Activated gamma-delta T cell treated with Interleukin-2 at 50 U/mL for 16 hours (primary cell): ENCODE measurements at regions not wholly inside any gene's neighbourhood (a gene's known extent, or its start where the extent isn't known, plus 50 kb on each side); places are given as distances from the start of the nearest gene placed in this dataset.

Source experiments
- DNase-seq: peaks from one replicate; pipeline ENCODE4 v3.0.0-alpha.2; 2020

DNA sequence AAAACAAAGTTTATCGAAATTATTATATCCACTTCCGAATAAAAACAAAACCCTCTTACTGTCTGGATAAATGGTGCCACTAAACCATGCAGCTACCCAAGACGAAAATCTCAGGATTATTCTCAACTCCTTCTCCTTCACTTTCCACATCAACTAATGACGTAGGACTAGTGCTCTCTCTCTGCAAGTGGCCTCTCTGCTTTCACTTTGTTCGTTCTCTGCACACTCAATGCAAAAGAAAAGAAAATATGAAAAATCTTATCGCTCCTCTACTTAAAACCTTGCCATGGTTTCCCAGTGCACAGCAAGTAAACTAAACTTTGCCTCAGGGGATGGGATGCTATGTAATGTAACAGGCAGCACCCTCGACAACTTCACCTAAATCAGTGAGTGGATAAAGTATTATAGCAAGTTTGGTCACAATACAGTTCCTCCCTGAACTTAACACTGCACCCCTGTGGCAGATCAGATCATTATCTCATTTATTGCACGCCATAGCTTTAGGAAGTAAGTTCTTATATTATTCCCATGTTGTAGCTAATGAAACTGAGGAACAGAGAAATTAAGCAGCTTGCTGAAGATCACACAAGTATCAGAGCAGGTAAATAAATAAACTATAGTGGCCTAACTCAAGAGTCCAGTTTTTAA lies 262.7 kb upstream of the GADL1 start:
- no peak for DNase-seq

- DNase-seq: no peak
Observed at GRCh38 chr3:31157893-31158620, 263.6 kb upstream of the GADL1 start.

- DNase-seq: no peak
Observed at GRCh38 chr3:31159331-31160039, 265.0 kb upstream of the GADL1 start.

GRCh38 chr3:31161889-31162288 lies 267.4 kb upstream of the GADL1 start:
- no peak for DNase-seq

- DNase-seq: no peak
Observed at GRCh38 chr3:31164381-31164780, 269.9 kb upstream of the GADL1 start.

- DNase-seq: no peak
Observed at GRCh38 chr3:31165399-31165860, 271.0 kb upstream of the GADL1 start.

- DNase-seq: no peak
Observed at GRCh38 chr3:31166249-31166885, 271.9 kb upstream of the GADL1 start.

- DNase-seq: no peak
Observed at GRCh38 chr3:31167666-31168065, 273.2 kb upstream of the GADL1 start.

GRCh38 chr3:31170932-31171670 lies 276.6 kb upstream of the GADL1 start:
- no peak for DNase-seq

- DNase-seq: no peak
Observed at GRCh38 chr3:31172336-31172735, 277.9 kb upstream of the GADL1 start.

GRCh38 chr3:31173118-31173718 lies 278.8 kb upstream of the GADL1 start:
- DNase-seq: no peak

- DNase-seq: no peak
Observed at GRCh38 chr3:31174079-31174478, 279.6 kb upstream of the GADL1 start.

DNA sequence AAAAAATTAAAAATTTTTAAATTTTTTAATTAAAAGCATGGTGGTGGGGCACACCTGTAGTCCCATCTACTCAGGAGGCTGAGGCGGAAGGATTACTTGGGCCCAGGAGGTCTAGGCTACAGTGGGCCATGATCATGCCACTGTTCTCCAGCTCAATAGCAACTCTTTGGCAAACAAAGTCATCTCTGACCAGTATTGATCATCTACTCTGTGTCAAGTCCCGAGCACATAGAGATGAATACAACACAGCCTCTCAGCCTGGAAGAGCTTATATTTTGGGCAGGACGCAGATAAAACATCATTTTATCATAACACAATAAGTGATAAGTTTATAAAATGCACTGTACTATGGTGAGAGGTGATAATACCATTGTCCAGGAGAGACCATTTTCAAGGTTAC lies 281.6 kb upstream of the GADL1 start:
- DNase-seq: no peak

DNA sequence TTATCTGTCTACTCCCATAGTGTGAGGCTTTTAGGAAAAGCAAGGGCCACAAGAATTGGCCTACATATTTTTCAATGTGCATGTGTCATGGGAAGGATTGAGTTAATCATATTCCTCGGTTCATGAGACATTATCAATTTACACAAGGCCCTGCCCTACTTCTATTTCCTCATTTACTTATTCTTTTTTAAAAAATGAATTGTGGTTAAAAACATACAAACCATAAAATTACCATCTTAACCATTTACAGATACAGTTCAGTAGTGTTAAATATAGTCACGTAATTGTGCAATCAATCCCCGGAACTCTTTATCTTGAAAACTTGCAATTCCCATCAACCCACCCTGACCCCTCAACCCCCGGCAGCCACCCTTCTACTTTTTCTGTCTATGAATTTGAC lies 284.0 kb upstream of the GADL1 start:
- no peak for DNase-seq

DNA sequence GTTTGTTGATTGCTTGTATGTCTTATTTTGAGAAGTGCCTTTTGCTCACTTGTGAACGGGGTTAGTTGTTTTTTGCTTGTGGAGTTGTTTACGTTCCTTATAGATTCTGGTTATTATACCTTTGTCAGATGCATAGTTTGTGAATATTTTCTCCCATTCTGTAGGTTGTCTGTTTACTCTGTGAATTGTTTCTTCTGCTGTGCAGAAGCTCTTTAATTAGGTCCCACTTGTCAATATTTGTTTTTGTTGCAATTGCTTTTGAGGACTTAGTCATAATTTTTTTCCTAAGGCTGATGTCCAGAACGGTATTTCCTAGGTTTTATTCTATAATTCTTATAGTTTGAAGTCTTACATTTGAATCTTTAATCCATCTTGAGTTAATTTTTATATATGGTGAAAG lies 285.3 kb upstream of the GADL1 start:
- no peak for DNase-seq

GRCh38 chr3:31180274-31180673 lies 285.8 kb upstream of the GADL1 start:
- no peak for DNase-seq

DNA sequence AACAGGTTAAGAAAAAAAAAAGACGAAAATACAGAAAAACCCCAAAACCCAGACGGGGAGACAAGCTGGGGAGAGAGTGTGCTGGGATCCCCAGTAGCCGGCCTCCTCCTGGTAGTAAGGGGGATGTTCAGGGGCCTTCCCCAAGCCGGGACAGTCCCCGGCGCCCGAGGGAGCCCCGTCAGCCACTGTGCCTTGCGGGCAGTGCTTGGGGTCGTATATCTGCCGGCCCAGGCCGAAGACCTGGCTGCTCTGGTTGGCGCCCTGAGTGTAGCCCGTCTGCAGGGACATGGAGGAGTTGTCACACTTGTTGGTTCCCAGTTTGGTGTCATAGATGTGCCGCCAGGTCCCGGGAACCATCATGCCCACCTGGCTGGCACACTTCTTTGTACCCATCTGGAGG lies 287.2 kb upstream of the GADL1 start:
- DNase-seq: no peak

- no peak for DNase-seq
Observed at GRCh38 chr3:31182661-31183060, 288.2 kb upstream of the GADL1 start.

DNA sequence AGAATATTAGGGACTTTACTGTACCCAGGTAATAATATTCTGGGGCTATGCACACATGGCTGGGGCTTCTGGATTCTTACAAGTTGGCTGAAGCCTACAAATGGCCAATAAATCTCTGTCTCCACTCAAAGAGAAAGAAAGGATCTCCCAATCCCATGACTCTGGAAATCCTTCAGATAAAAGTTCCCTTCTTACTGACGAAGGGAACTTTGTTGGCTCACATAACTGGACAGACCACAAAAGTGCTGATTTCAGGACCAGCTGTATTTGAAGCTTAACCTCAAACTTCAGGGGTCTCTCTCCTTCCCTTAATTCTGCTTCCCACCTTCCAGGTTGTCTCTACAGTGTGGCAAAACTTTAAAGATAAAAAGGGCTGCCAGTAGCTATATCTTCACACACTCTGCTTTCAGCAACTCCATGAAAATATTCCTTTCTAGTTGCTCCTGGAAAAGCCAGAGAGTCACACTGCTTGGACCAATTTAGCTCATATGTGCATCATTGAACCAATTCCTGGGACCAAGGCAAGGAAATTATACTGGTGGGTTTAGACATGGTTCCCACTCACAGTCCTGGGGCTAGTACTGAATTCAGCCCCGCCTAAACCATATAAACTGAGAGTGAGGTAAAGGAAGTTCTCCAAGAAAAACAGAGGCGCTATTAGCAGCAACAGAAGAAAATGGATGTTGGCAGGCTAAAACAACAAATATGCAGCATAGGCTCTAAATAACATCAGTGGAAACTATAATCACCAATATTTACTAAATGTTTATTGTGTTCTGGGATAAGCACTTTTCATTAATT lies 290.0 kb upstream of the GADL1 start:
- DNase-seq: no peak

DNA sequence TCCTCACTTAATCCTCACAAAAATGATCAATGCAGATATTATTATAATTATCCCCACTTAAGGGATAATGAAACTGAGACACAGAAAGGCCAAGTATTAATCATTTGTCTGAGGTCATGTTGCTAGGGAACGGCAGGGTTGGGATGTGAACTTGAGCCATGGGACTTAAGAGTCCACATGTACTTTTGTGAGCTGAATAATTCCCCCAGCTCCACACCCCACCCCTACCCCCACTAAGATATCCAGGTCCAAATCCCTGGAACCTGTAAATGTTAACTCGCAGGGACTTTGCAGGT lies 290.5 kb upstream of the GADL1 start:
- no peak for DNase-seq

GRCh38 chr3:31186041-31186440 lies 291.6 kb upstream of the GADL1 start:
- no peak for DNase-seq

GRCh38 chr3:31187380-31187779 lies 292.9 kb upstream of the GADL1 start:
- DNase-seq: no peak
